Esophagus squamous epithelium (tissue), 4 donors: ENCODE measurements at regions not wholly inside any gene's neighbourhood (a gene's known extent, or its start where the extent isn't known, plus 50 kb on each side); places are given as distances from the start of the nearest gene placed in this dataset.

Experiments
- POLR2A ChIP-seq, 4 donors: fragments of 450-650 bp; IDR thresholded peaks; one replicate each; pipeline ENCODE4 v1.6.1; 2017; ENCODE audit warnings: antibody characterized with exemption in 4 of 4, mild to moderate bottlenecking in 4 of 4, moderate library complexity in 3 of 4
- TF ChIP-seq, protein P1 (sequence below), 6 experiments: fragments of 450-650 bp in 4 of 6; fragments of 200-600 bp in 2 of 6; sonication (generic) in 2 of 6; IDR thresholded peaks; one replicate each; pipeline ENCODE4 v1.5.1; 2016 to 2019; ENCODE audit warnings: antibody characterized with exemption in 6 of 6, mild to moderate bottlenecking in 4 of 6, moderate library complexity in 4 of 6

GRCh38 chr13:104365430-104365829 lies 1299.2 kb upstream of the SLC10A2 start:
- TF ChIP-seq, protein P1, sequence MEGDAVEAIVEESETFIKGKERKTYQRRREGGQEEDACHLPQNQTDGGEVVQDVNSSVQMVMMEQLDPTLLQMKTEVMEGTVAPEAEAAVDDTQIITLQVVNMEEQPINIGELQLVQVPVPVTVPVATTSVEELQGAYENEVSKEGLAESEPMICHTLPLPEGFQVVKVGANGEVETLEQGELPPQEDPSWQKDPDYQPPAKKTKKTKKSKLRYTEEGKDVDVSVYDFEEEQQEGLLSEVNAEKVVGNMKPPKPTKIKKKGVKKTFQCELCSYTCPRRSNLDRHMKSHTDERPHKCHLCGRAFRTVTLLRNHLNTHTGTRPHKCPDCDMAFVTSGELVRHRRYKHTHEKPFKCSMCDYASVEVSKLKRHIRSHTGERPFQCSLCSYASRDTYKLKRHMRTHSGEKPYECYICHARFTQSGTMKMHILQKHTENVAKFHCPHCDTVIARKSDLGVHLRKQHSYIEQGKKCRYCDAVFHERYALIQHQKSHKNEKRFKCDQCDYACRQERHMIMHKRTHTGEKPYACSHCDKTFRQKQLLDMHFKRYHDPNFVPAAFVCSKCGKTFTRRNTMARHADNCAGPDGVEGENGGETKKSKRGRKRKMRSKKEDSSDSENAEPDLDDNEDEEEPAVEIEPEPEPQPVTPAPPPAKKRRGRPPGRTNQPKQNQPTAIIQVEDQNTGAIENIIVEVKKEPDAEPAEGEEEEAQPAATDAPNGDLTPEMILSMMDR (IDR thresholded peaks at IDR 0.05): no peak
- TF ChIP-seq POLR2A (IDR thresholded peaks at IDR 0.05): no peak
